Thymus (tissue), 11 donors: ENCODE measurements at regions not wholly inside any gene's neighbourhood (a gene's known extent, or its start where the extent isn't known, plus 50 kb on each side); places are given as distances from the start of the nearest gene placed in this dataset.

ENCODE experiments used
- DNase-seq, 9 donors: peaks; one replicate each; pipeline ENCODE4 v3.0.0-alpha.2; 2013; ENCODE audit warnings: low spot score in 9 of 9, low read depth in 6 of 9, missing footprints in 1 of 9
- H3K27ac ChIP-seq, 2 donors: one replicate each; pipeline ENCODE4 v1.5.1; 2013; ENCODE audit warnings: control low read depth in 1 of 2, low read depth in 1 of 2, low read length in 1 of 2, mild to moderate bottlenecking in 1 of 2, moderate library complexity in 1 of 2
- H3K27me3 ChIP-seq, 2 donors: one replicate each; pipeline ENCODE4 v1.5.1; 2013; ENCODE audit warnings: low read length in 1 of 2; ENCODE audit not compliant: control insufficient read depth in 2 of 2, insufficient read depth in 1 of 2
- H3K36me3 ChIP-seq, 2 donors: one replicate each; pipeline ENCODE4 v1.5.1; 2013; ENCODE audit warnings: low read length in 1 of 2, mild to moderate bottlenecking in 1 of 2, moderate library complexity in 1 of 2; ENCODE audit not compliant: control insufficient read depth in 2 of 2, insufficient read depth in 2 of 2
- H3K4me1 ChIP-seq, 2 donors: one replicate each; pipeline ENCODE4 v1.5.1; 2013; ENCODE audit warnings: low read length in 2 of 2; ENCODE audit not compliant: control insufficient read depth in 2 of 2, insufficient read depth in 2 of 2
- H3K4me3 ChIP-seq, 2 donors: one replicate each; pipeline ENCODE4 v1.5.1; 2013; ENCODE audit warnings: low read length in 2 of 2, control low read depth in 1 of 2, mild to moderate bottlenecking in 1 of 2
- H3K9me3 ChIP-seq, 2 donors: one replicate each; pipeline ENCODE4 v1.5.1; 2013; ENCODE audit warnings: low read length in 1 of 2, mild to moderate bottlenecking in 1 of 2; ENCODE audit not compliant: control insufficient read depth in 2 of 2, insufficient read depth in 1 of 2
- WGBS: extraction: QIAGEN DNeasy Blood & Tissue Kit; methylation state at CpG from one replicate; pipeline ENCODE4 v1.1.7; 2013; 5-methylcytosine and 5-hydroxymethylcytosine counted together
- donor health status: healthy.

GRCh38 chr5:161183559-161183958 lies 331.5 kb upstream of the ATP10B start:
- H3K27ac ChIP-seq, result no peak overlapping the region
- H3K36me3 ChIP-seq, result no peaks in the 10 kb centered on the region
- no peak for DNase-seq
- H3K27me3 ChIP-seq, result no peaks in the 10 kb centered on the region
- no peaks in the 10 kb centered on the region for H3K9me3 ChIP-seq
- H3K4me1 ChIP-seq, result no peaks in the 10 kb centered on the region
- no peak overlapping the region for H3K4me3 ChIP-seq

- DNase-seq, result no peak
- no peaks in the 10 kb centered on the region for H3K36me3 ChIP-seq
- H3K9me3 ChIP-seq, result no peaks in the 10 kb centered on the region
- H3K4me1 ChIP-seq, result no peaks in the 10 kb centered on the region
- H3K4me3 ChIP-seq, result no peak overlapping the region
- WGBS, result 73% methylated on average over 2 of the region's 2 CpGs
- no peak overlapping the region for H3K27ac ChIP-seq
- no peaks in the 10 kb centered on the region for H3K27me3 ChIP-seq
Observed at GRCh38 chr5:161176221-161176620, 324.2 kb upstream of the ATP10B start.

- Histone ChIP-seq H3K27ac (no peak overlapping the region), H3K4me1 (no peaks in the 10 kb centered on the region), H3K9me3 (peaks cover 1 to 7% of the 10 kb centered on the region in 2 donors), H3K27me3 (no peaks in the 10 kb centered on the region), H3K4me3 (no peak overlapping the region), H3K36me3 (no peaks in the 10 kb centered on the region)
- DNase-seq, result no peak
- WGBS, result 94% methylated on average over 2 of the region's 2 CpGs
Observed at GRCh38 chr5:161169776-161170175, 317.8 kb upstream of the ATP10B start.

- Histone ChIP-seq H3K36me3 (no peaks in the 10 kb centered on the region), H3K27ac (no peak overlapping the region), H3K4me1 (no peaks in the 10 kb centered on the region), H3K4me3 (no peak overlapping the region), H3K9me3 (peaks cover 1 to 7% of the 10 kb centered on the region in 2 donors), H3K27me3 (no peaks in the 10 kb centered on the region)
- WGBS, result 86% methylated on average over 6 of the region's 6 CpGs
- DNase-seq, result no peak
Observed at GRCh38 chr5:161167016-161167767, 315.2 kb upstream of the ATP10B start.

- Histone ChIP-seq H3K4me1 (no peaks in the 10 kb centered on the region), H3K27me3 (no peaks in the 10 kb centered on the region), H3K36me3 (no peaks in the 10 kb centered on the region), H3K27ac (no peak overlapping the region), H3K9me3 (peaks cover 1 to 7% of the 10 kb centered on the region in 2 donors), H3K4me3 (no peak overlapping the region)
- no peak for DNase-seq
- WGBS, result 96% methylated on average over 30 of the region's 30 CpGs
Observed at GRCh38 chr5:161165998-161166660, 314.1 kb upstream of the ATP10B start.

- DNase-seq, result no peak
- Histone ChIP-seq H3K4me3 (no peak overlapping the region), H3K27ac (no peak overlapping the region), H3K4me1 (no peaks in the 10 kb centered on the region), H3K27me3 (no peaks in the 10 kb centered on the region), H3K36me3 (no peaks in the 10 kb centered on the region), H3K9me3 (no peaks in the 10 kb centered on the region)
- WGBS, result 97% methylated on average over 2 of the region's 2 CpGs
Observed at GRCh38 chr5:161157925-161158324, 305.9 kb upstream of the ATP10B start.

GRCh38 chr5:161155451-161155850 lies 303.4 kb upstream of the ATP10B start:
- H3K4me1 ChIP-seq, result no peaks in the 10 kb centered on the region
- H3K36me3 ChIP-seq, result no peaks in the 10 kb centered on the region
- no peak for DNase-seq
- no peak overlapping the region for H3K27ac ChIP-seq
- H3K4me3 ChIP-seq, result no peak overlapping the region
- no peaks in the 10 kb centered on the region for H3K9me3 ChIP-seq
- WGBS, result 98% methylated on average over 1 of the region's 1 CpG
- no peaks in the 10 kb centered on the region for H3K27me3 ChIP-seq

GRCh38 chr5:161152415-161152940 lies 300.5 kb upstream of the ATP10B start:
- no peak overlapping the region for H3K27ac ChIP-seq
- H3K36me3 ChIP-seq, result no peaks in the 10 kb centered on the region
- H3K9me3 ChIP-seq, result no peaks in the 10 kb centered on the region
- 82% methylated on average over 2 of the region's 2 CpGs for WGBS
- no peak overlapping the region for H3K4me3 ChIP-seq
- no peaks in the 10 kb centered on the region for H3K4me1 ChIP-seq
- DNase-seq, result no peak
- no peaks in the 10 kb centered on the region for H3K27me3 ChIP-seq

GRCh38 chr5:161150441-161150988 lies 298.5 kb upstream of the ATP10B start:
- H3K9me3 ChIP-seq, result no peaks in the 10 kb centered on the region
- H3K4me3 ChIP-seq, result no peak overlapping the region
- no peak for DNase-seq
- no peaks in the 10 kb centered on the region for H3K4me1 ChIP-seq
- WGBS, result 90% methylated on average over 2 of the region's 2 CpGs
- H3K27me3 ChIP-seq, result no peaks in the 10 kb centered on the region
- H3K27ac ChIP-seq, result no peak overlapping the region
- no peaks in the 10 kb centered on the region for H3K36me3 ChIP-seq
